ENCODE measurements at regions not wholly inside any gene's neighbourhood (a gene's known extent, or its start where the extent isn't known, plus 50 kb on each side); places are given as distances from the start of the nearest gene placed in this dataset.

DNA sequence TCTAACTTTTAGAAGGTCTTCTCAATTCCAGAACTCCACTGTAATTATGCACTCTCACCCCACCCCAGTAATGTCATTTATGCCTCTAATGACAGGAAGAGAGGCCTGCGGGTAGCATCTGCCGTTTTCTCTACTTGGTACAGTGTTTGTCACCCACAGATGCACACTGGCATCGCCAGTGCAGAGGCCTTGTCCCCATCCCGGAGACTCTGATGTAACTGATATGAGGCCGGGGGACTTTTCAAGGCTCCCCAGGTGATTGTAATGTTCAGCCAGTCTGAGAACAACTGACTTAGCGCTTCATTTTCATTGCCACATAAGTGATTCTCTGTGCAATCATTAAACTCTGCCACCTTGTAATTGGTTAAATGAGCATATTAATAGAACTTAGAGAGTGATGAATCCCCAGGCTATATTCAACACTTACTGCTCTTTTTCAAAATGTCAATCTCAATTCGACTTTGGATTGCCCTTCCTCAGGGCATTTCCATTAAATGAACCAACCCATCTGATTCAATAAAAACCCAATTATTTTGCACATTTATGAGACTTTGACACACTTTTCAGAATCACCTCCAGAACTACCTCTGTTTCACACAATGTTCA is 113.2 kb downstream of the HERPUD2 start:
- Histone ChIP-seq H3K36me3 (ENCODE audit: control insufficient read depth, insufficient read depth, low read length) (no peaks in the 10 kb centered on the region), H3K4me1 (ENCODE audit: control insufficient read depth, insufficient read depth, low read length) (no peaks in the 10 kb centered on the region), H3K27ac (ENCODE audit: low read depth, low read length) (no peak overlapping the region), H3K4me3 (ENCODE audit: low read depth, low read length) (no peak overlapping the region), H3K9ac (ENCODE audit: low read depth, low read length) (no peak overlapping the region), H3K27me3 (ENCODE audit: control insufficient read depth, insufficient read depth, low read length) (no peaks in the 10 kb centered on the region), H3K9me3 (ENCODE audit: control insufficient read depth, insufficient read depth, low read length) (no peaks in the 10 kb centered on the region)

DNA sequence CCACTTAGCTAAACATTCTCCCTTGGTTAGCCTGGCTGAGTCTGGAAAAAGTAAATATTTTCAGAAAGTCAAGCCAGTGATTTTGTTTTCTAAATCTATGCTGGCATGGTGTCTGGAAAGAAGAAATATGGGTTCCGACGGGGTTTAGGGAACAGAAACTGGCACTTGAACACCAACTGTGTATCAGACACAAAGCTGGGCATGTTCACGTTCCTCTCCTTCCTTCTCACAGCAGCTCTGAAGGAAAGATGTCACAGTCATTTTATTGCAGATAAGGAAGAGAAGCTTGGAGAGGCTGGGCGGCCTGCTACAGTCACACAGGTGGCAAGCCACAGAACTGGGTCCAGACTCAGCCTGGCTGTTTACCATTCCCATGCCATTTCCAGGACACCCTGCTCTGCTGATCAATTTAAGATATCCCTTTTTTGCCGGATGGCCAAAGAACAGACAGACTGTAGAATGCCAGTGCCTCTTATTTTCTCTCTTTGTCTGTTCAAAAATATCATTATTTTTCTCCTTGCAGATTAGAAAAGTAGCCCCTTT is 118.8 kb downstream of the HERPUD2 start:
- no peak overlapping the region for H3K4me3 ChIP-seq (ENCODE audit: low read depth, low read length)
- no peak overlapping the region for H3K9ac ChIP-seq (ENCODE audit: low read depth, low read length)
- H3K36me3 ChIP-seq (ENCODE audit: control insufficient read depth, insufficient read depth, low read length) = no peaks in the 10 kb centered on the region
- H3K4me1 ChIP-seq (ENCODE audit: control insufficient read depth, insufficient read depth, low read length) = no peaks in the 10 kb centered on the region
- no peaks in the 10 kb centered on the region for H3K27me3 ChIP-seq (ENCODE audit: control insufficient read depth, insufficient read depth, low read length)
- no peaks in the 10 kb centered on the region for H3K9me3 ChIP-seq (ENCODE audit: control insufficient read depth, insufficient read depth, low read length)
- no peak overlapping the region for H3K27ac ChIP-seq (ENCODE audit: low read depth, low read length)

- Histone ChIP-seq H3K4me1 (ENCODE audit: control insufficient read depth, insufficient read depth, low read length) (no peaks in the 10 kb centered on the region), H3K36me3 (ENCODE audit: control insufficient read depth, insufficient read depth, low read length) (no peaks in the 10 kb centered on the region), H3K27ac (ENCODE audit: low read depth, low read length) (no peak overlapping the region), H3K4me3 (ENCODE audit: low read depth, low read length) (no peak overlapping the region), H3K9ac (ENCODE audit: low read depth, low read length) (no peak overlapping the region), H3K9me3 (ENCODE audit: control insufficient read depth, insufficient read depth, low read length) (no peaks in the 10 kb centered on the region), H3K27me3 (ENCODE audit: control insufficient read depth, insufficient read depth, low read length) (no peaks in the 10 kb centered on the region)
These were observed 123.2 kb downstream of the HERPUD2 start for GRCh38 chr7:35571611-35572240.

GRCh38 chr7:35570937-35571336 is 124.0 kb downstream of the HERPUD2 start:
- Histone ChIP-seq H3K9me3 (ENCODE audit: control insufficient read depth, insufficient read depth, low read length) (no peaks in the 10 kb centered on the region), H3K4me1 (ENCODE audit: control insufficient read depth, insufficient read depth, low read length) (no peaks in the 10 kb centered on the region), H3K27ac (ENCODE audit: low read depth, low read length) (no peak overlapping the region), H3K9ac (ENCODE audit: low read depth, low read length) (no peak overlapping the region), H3K27me3 (ENCODE audit: control insufficient read depth, insufficient read depth, low read length) (no peaks in the 10 kb centered on the region), H3K36me3 (ENCODE audit: control insufficient read depth, insufficient read depth, low read length) (no peaks in the 10 kb centered on the region), H3K4me3 (ENCODE audit: low read depth, low read length) (no peak overlapping the region)

DNA sequence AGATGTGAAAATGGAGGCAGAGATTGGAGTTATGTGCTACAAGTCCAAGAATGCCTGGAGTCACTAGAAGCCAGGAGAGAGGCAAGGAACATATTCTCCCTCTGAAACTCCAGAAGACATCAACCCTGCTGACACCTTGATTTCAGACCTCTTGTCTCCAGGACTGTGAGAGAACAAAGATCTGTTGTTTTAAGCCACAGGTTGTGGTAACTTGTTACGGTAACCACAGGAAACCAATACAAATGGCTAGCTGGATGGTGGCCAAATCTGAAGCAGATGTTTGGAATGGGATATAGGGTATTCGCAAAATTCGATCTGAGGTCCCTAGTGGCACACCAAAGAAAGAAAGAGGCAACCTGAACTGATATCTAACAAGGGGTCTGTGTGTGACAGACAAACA is 129.0 kb downstream of the HERPUD2 start:
- no peaks in the 10 kb centered on the region for H3K4me1 ChIP-seq (ENCODE audit: control insufficient read depth, insufficient read depth, low read length)
- no peak overlapping the region for H3K27ac ChIP-seq (ENCODE audit: low read depth, low read length)
- no peaks in the 10 kb centered on the region for H3K27me3 ChIP-seq (ENCODE audit: control insufficient read depth, insufficient read depth, low read length)
- H3K36me3 ChIP-seq (ENCODE audit: control insufficient read depth, insufficient read depth, low read length) = no peaks in the 10 kb centered on the region
- no peak overlapping the region for H3K9ac ChIP-seq (ENCODE audit: low read depth, low read length)
- no peak overlapping the region for H3K4me3 ChIP-seq (ENCODE audit: low read depth, low read length)
- no peaks in the 10 kb centered on the region for H3K9me3 ChIP-seq (ENCODE audit: control insufficient read depth, insufficient read depth, low read length)

DNA sequence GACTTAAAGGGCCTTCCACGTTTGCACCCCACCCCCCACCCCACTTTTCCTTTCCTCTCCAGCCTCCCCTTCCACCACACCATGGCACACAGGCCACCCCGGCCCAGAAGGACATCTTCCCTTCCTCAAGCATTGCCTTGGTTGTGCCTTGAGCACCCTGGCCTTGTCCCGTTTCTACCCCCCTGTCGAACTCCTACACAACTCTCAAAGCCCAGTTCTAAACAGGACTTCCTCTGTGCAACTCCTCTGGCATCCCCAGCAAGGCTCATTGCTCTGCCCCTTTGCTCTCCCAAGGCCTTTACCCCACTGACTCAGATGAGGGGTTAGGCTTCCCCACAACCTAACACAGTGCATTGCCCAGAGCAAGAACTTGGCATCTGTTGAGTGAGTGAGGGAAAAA is 136.1 kb downstream of the HERPUD2 start:
- no peaks in the 10 kb centered on the region for H3K9me3 ChIP-seq (ENCODE audit: control insufficient read depth, insufficient read depth, low read length)
- no peak overlapping the region for H3K4me3 ChIP-seq (ENCODE audit: low read depth, low read length)
- no peaks in the 10 kb centered on the region for H3K36me3 ChIP-seq (ENCODE audit: control insufficient read depth, insufficient read depth, low read length)
- no peaks in the 10 kb centered on the region for H3K27me3 ChIP-seq (ENCODE audit: control insufficient read depth, insufficient read depth, low read length)
- no peak overlapping the region for H3K27ac ChIP-seq (ENCODE audit: low read depth, low read length)
- H3K9ac ChIP-seq (ENCODE audit: low read depth, low read length) = no peak overlapping the region
- H3K4me1 ChIP-seq (ENCODE audit: control insufficient read depth, insufficient read depth, low read length) = no peaks in the 10 kb centered on the region

DNA sequence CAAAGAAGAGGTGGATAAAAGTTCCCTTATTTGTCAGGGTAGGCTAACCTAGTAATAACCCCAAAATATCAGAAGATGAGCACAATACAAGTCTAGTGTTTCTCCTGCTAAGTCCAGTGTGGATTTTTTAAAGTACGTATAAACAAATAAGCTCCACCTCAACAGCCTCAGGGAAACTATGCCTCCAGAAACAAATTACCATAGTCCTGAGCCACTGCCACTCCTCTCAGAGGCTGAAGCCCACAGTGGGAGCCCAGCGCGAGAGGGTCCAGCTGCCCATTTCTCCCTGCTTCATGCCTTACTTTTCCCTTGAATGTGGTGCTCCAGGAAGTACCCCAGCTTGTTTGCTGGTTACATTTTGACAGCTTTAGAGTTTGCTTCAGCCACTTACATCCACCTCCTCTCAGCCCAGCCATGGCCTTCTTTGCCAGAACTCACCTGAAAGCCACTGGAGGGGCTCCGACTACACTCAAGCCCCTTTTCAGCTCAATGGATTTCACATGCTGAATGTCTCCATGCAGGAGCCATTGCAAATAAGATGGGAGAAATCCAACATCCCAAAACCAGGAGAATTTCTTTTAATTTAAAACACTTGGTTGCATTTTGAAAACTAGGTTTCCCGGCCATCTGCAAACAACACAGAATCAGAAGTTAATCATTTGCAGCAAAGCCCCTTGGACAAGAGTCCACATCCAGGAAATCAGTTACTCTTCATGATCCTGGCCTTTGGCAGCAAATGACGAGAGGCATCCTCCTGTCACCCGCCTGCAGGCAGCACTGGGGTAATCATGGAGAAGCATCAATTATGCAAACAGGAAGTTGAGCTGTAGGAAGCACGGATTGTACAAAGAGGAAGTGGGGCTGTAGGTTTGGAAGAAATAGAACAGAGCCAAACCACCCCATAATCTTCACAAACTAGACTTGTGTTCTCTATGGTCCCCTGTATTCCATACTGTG is 138.1 kb downstream of the HERPUD2 start:
- no peak overlapping the region for H3K9ac ChIP-seq (ENCODE audit: low read depth, low read length)
- no peak overlapping the region for H3K27ac ChIP-seq (ENCODE audit: low read depth, low read length)
- no peaks in the 10 kb centered on the region for H3K36me3 ChIP-seq (ENCODE audit: control insufficient read depth, insufficient read depth, low read length)
- no peaks in the 10 kb centered on the region for H3K9me3 ChIP-seq (ENCODE audit: control insufficient read depth, insufficient read depth, low read length)
- H3K27me3 ChIP-seq (ENCODE audit: control insufficient read depth, insufficient read depth, low read length) = no peaks in the 10 kb centered on the region
- no peak overlapping the region for H3K4me3 ChIP-seq (ENCODE audit: low read depth, low read length)
- no peaks in the 10 kb centered on the region for H3K4me1 ChIP-seq (ENCODE audit: control insufficient read depth, insufficient read depth, low read length)

DNA sequence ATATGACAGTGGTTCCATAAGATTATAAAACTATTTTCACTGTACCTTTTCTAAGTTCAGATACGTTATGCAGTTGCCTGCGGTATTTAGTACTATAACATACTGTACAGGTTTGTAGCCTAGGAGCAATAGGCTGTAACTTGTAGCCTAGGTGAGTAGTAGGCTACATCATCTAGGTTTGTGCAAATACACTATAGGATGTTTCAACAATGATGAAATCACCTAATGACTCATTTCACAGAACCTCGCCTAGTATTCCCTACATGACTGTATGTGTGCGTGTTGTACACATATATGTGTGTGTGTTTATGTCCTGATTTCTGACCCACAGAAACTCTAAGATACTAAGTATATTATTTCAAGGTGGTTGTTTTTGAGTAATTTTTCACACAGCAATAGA is 139.0 kb downstream of the HERPUD2 start:
- H3K4me1 ChIP-seq (ENCODE audit: control insufficient read depth, insufficient read depth, low read length) = no peaks in the 10 kb centered on the region
- no peaks in the 10 kb centered on the region for H3K27me3 ChIP-seq (ENCODE audit: control insufficient read depth, insufficient read depth, low read length)
- no peaks in the 10 kb centered on the region for H3K9me3 ChIP-seq (ENCODE audit: control insufficient read depth, insufficient read depth, low read length)
- H3K36me3 ChIP-seq (ENCODE audit: control insufficient read depth, insufficient read depth, low read length) = no peaks in the 10 kb centered on the region
- H3K4me3 ChIP-seq (ENCODE audit: low read depth, low read length) = no peak overlapping the region
- no peak overlapping the region for H3K9ac ChIP-seq (ENCODE audit: low read depth, low read length)
- no peak overlapping the region for H3K27ac ChIP-seq (ENCODE audit: low read depth, low read length)

DNA sequence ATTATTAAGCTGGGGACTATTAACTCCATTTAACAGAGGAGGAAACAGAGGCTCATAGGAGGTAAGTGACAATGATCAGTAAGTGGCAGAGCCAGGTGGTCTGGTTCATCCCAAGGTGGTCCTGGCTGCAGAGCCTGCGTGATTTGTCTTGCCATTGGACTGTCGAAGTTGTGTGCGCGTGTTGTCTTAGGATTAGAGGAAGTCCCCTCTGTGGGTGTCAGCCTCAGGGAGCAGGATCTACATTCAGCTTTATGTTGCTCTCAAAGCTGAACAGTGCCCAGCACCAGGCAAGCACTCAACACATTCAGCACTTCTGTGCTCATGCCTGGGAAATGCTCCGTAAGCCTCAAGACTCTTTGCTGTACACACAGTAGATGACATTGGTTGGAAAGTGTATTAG is 139.5 kb downstream of the HERPUD2 start:
- no peaks in the 10 kb centered on the region for H3K4me1 ChIP-seq (ENCODE audit: control insufficient read depth, insufficient read depth, low read length)
- H3K9me3 ChIP-seq (ENCODE audit: control insufficient read depth, insufficient read depth, low read length) = no peaks in the 10 kb centered on the region
- H3K9ac ChIP-seq (ENCODE audit: low read depth, low read length) = no peak overlapping the region
- no peaks in the 10 kb centered on the region for H3K36me3 ChIP-seq (ENCODE audit: control insufficient read depth, insufficient read depth, low read length)
- H3K27ac ChIP-seq (ENCODE audit: low read depth, low read length) = no peak overlapping the region
- H3K27me3 ChIP-seq (ENCODE audit: control insufficient read depth, insufficient read depth, low read length) = no peaks in the 10 kb centered on the region
- H3K4me3 ChIP-seq (ENCODE audit: low read depth, low read length) = no peak overlapping the region

DNA sequence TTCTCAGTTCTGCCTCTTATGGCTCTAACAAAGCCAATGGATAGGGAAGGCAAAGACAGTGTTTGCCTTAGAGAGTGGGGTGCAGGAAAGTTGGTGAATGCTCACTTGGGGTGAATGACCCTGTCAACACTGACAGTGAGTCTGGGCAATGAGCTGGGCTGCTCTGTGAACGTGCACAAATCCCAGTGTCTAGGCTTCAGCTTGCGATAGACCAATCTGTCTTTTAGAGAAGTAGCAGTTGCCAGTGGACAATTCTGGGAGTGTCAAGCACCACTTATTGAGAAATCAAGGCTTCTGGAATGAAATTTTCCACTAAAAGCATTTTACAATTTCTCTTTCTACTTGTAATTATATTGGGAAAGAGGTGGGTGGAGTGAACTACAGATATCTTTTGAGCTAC is 141.4 kb downstream of the HERPUD2 start:
- H3K27ac ChIP-seq (ENCODE audit: low read depth, low read length) = no peak overlapping the region
- H3K9ac ChIP-seq (ENCODE audit: low read depth, low read length) = no peak overlapping the region
- no peak overlapping the region for H3K4me3 ChIP-seq (ENCODE audit: low read depth, low read length)
- no peaks in the 10 kb centered on the region for H3K27me3 ChIP-seq (ENCODE audit: control insufficient read depth, insufficient read depth, low read length)
- no peaks in the 10 kb centered on the region for H3K36me3 ChIP-seq (ENCODE audit: control insufficient read depth, insufficient read depth, low read length)
- no peaks in the 10 kb centered on the region for H3K9me3 ChIP-seq (ENCODE audit: control insufficient read depth, insufficient read depth, low read length)
- H3K4me1 ChIP-seq (ENCODE audit: control insufficient read depth, insufficient read depth, low read length) = no peaks in the 10 kb centered on the region

DNA sequence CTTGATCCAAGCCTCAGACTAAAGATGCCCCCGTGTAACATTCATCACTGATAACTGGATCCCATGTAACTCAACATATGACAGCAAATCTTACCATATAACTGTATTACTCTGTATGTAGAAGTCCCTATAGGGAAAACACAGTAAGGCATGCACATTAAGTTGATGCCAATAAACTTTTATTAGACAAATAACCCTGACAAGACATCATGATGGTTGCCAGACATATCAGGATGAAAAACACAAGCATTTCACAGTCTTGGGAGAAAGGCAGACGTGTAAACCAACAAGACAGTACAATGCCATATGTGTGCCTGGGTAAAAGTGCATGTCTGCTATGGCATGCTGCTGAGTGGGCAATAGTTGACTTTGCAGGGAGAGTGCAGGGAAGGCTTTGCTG is 142.2 kb downstream of the HERPUD2 start:
- no peaks in the 10 kb centered on the region for H3K4me1 ChIP-seq (ENCODE audit: control insufficient read depth, insufficient read depth, low read length)
- H3K27ac ChIP-seq (ENCODE audit: low read depth, low read length) = no peak overlapping the region
- H3K36me3 ChIP-seq (ENCODE audit: control insufficient read depth, insufficient read depth, low read length) = no peaks in the 10 kb centered on the region
- no peaks in the 10 kb centered on the region for H3K27me3 ChIP-seq (ENCODE audit: control insufficient read depth, insufficient read depth, low read length)
- no peak overlapping the region for H3K4me3 ChIP-seq (ENCODE audit: low read depth, low read length)
- no peak overlapping the region for H3K9ac ChIP-seq (ENCODE audit: low read depth, low read length)
- no peaks in the 10 kb centered on the region for H3K9me3 ChIP-seq (ENCODE audit: control insufficient read depth, insufficient read depth, low read length)

All from HUES48 (cell line).